ENCODE measurements at regions not wholly inside any gene's neighbourhood (a gene's known extent, or its start where the extent isn't known, plus 50 kb on each side); places are given as distances from the start of the nearest gene placed in this dataset.
"Not testable (repeated sequence)": the region's sequence is repeated elsewhere in the genome, so short reads cannot be mapped to it uniquely, and the experiment has no call there.

DNA sequence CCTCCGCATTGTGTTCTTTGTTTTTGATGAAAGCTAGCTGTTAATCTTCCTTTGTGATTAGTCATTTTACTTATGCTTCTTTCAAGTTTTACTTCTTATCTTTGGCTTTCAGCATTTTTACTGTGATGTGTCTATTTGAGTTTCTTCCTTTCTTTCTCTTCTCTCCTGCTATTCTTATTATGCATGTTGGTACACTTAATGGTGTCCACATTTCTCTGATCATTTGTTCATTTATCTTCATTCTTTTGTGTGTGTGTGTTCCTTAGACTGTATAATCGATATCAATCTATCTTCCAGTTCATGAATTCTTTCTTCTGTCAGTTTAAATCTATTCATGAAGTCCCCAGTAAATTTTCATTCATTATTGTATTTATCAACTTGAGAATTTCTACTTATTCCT is 1650.3 kb downstream of the BRINP3 start:
- TF ChIP-seq, protein P1, sequence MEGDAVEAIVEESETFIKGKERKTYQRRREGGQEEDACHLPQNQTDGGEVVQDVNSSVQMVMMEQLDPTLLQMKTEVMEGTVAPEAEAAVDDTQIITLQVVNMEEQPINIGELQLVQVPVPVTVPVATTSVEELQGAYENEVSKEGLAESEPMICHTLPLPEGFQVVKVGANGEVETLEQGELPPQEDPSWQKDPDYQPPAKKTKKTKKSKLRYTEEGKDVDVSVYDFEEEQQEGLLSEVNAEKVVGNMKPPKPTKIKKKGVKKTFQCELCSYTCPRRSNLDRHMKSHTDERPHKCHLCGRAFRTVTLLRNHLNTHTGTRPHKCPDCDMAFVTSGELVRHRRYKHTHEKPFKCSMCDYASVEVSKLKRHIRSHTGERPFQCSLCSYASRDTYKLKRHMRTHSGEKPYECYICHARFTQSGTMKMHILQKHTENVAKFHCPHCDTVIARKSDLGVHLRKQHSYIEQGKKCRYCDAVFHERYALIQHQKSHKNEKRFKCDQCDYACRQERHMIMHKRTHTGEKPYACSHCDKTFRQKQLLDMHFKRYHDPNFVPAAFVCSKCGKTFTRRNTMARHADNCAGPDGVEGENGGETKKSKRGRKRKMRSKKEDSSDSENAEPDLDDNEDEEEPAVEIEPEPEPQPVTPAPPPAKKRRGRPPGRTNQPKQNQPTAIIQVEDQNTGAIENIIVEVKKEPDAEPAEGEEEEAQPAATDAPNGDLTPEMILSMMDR (conservative IDR thresholded peaks at IDR 0.05) = no peak
- no peaks in the 10 kb centered on the region for H3K27me3 ChIP-seq (ENCODE audit: insufficient read depth, low read depth)
- H3K4me2 ChIP-seq = no peak overlapping the region
- H3K4me3 ChIP-seq = no peak overlapping the region
- H4K20me1 ChIP-seq (ENCODE audit: insufficient read depth) = no peaks in the 10 kb centered on the region
- H3K9me3 ChIP-seq (ENCODE audit: insufficient read depth, low read depth) = no peaks in the 10 kb centered on the region
- ChIA-PET CTCF (no interaction called here), POLR2A (ENCODE audit: unreplicated experiment) (no interaction called here)
- no peak for DNase-seq
- no peaks in the 10 kb centered on the region for H3K4me1 ChIP-seq (replicated peaks; ENCODE audit: insufficient read depth)
- no peaks in the 10 kb centered on the region for H3K79me2 ChIP-seq (ENCODE audit: low read depth)
- no TSS peak for BruUV-seq (replicated peaks)
- no peaks in the 10 kb centered on the region for H3K9me2 ChIP-seq (ENCODE audit: insufficient read depth)
- H2AFZ ChIP-seq = no peak overlapping the region
- no peak overlapping the region for H3K27ac ChIP-seq
- no peaks in the 10 kb centered on the region for H3K36me3 ChIP-seq (ENCODE audit: low read depth)
- intact Hi-C loops (cut with micrococcal nuclease; ENCODE audit: unreplicated experiment) = no loop called here
- no peaks in the 10 kb centered on the region for H3F3A ChIP-seq (ENCODE audit: insufficient read depth, low read depth)

DNA sequence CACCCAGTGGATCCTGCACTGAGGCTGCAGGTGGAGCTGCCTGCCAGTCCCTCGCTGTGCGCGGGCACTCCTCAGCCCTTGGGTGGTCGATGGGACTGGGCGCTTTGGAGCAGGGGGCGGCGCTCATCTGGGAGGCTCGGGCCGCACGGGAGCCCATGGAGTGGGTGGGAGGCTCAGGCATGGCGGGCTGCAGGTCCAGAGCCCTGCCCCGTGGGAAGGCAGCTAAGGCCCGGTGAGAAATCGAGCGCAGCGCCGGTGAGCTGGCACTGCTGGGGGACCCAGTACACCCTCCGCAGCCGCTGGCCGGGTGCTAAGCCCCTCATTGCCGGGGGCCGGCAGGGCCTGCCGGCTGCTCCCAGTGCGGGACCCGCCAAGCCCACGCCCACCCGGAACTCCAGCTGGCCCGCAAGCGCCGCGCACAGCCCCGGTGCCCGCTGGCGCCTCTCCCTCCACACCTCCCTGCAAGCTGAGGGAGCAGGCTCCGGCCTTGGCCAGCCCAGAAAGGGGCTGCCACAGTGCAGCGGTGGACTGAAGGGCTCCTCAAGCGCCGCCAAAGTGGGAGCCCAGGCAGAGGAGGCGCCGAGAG is 1636.5 kb downstream of the BRINP3 start:
- intact Hi-C loops (cut with micrococcal nuclease; ENCODE audit: unreplicated experiment); H2AFZ ChIP-seq; CTCF ChIA-PET; H3K27ac ChIP-seq; H3F3A ChIP-seq (ENCODE audit: insufficient read depth, low read depth); H3K4me1 ChIP-seq (replicated peaks; ENCODE audit: insufficient read depth); DNase-seq; BruUV-seq (replicated peaks); H4K20me1 ChIP-seq (ENCODE audit: insufficient read depth); H3K79me2 ChIP-seq (ENCODE audit: low read depth); POLR2A ChIA-PET (ENCODE audit: unreplicated experiment); H3K4me3 ChIP-seq; H3K27me3 ChIP-seq (ENCODE audit: insufficient read depth, low read depth); H3K36me3 ChIP-seq (ENCODE audit: low read depth); H3K4me2 ChIP-seq; H3K9me3 ChIP-seq (ENCODE audit: insufficient read depth, low read depth); H3K9me2 ChIP-seq (ENCODE audit: insufficient read depth): not testable (repeated sequence)

DNA sequence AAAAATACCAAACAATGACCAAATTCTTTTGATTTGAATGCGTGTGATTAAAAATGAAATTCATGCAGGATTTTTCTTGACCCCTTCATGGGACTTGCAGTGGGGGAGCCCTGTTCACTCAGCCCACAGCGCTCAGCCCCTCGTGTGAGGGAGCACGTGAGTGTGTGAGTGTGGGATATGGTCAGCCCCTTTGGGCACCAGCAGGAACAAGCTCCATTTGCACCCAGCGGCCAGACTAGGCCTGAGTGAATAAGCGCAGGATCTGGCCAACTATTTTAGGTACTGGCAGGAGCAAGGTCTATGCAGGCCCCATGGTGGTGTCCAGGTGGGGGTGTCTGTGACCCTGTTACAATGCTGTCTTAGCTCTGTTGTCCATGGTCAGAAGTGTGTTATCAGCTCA is 1631.2 kb downstream of the BRINP3 start:
- no peaks in the 10 kb centered on the region for H3K9me2 ChIP-seq (ENCODE audit: insufficient read depth)
- BruUV-seq (replicated peaks) = no TSS peak
- no peak for DNase-seq
- no peaks in the 10 kb centered on the region for H3K9me3 ChIP-seq (ENCODE audit: insufficient read depth, low read depth)
- no peaks in the 10 kb centered on the region for H3K36me3 ChIP-seq (ENCODE audit: low read depth)
- H2AFZ ChIP-seq = no peak overlapping the region
- ChIA-PET CTCF (no interaction called here), POLR2A (ENCODE audit: unreplicated experiment) (no interaction called here)
- no peaks in the 10 kb centered on the region for H3K27me3 ChIP-seq (ENCODE audit: insufficient read depth, low read depth)
- no peaks in the 10 kb centered on the region for H4K20me1 ChIP-seq (ENCODE audit: insufficient read depth)
- H3K4me2 ChIP-seq = no peak overlapping the region
- H3K4me1 ChIP-seq (replicated peaks; ENCODE audit: insufficient read depth) = no peaks in the 10 kb centered on the region
- H3K27ac ChIP-seq = no peak overlapping the region
- H3K79me2 ChIP-seq (ENCODE audit: low read depth) = no peaks in the 10 kb centered on the region
- TF ChIP-seq, protein P1 (conservative IDR thresholded peaks at IDR 0.05) = no peak
- no peak for TF ChIP-seq EZH2 (IDR thresholded peaks at IDR 0.05; ENCODE audit: low read depth)
- intact Hi-C loops (cut with micrococcal nuclease; ENCODE audit: unreplicated experiment) = no loop called here
- no peaks in the 10 kb centered on the region for H3F3A ChIP-seq (ENCODE audit: insufficient read depth, low read depth)
- no peak overlapping the region for H3K4me3 ChIP-seq

DNA sequence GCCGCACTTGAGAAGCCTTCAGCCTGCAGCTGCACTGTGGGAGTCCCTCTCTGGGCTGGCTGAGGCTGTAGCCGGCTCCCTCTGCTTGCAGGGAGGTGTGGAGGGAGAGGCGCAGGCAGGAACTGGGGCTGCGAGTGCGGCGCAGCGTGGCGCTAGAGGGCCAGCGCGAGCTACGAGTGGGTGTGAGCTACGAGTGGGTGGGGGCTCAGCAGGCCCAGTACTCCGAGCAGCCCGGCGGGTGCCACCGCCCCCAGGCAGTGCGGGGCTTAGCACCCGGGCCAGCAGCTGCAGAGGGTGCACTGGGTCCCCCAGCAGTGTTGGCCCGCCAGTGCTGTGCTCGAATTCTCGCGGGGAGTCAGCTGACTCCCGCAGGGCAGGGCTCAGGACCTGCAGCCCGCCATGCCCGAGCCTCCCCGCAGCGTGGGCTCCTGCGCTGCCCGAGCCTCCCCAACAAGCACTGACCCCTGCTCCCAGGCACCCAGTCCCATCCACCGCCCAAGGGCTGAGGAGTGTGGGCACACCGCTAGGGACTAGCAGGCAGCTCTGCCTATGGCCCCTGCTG is 1620.1 kb downstream of the BRINP3 start:
- POLR2A ChIA-PET (ENCODE audit: unreplicated experiment) = no interaction called here
- intact Hi-C loops (cut with micrococcal nuclease; ENCODE audit: unreplicated experiment) = no loop called here
- Histone ChIP-seq H3K79me2 (ENCODE audit: low read depth) (no peaks in the 10 kb centered on the region), H3K9me2 (ENCODE audit: insufficient read depth) (no peaks in the 10 kb centered on the region), H3K27ac (no peak overlapping the region), H3K4me3 (no peak overlapping the region), H3K4me2 (no peak overlapping the region), H3K4me1 (replicated peaks; ENCODE audit: insufficient read depth) (no peaks in the 10 kb centered on the region), H3K9me3 (ENCODE audit: insufficient read depth, low read depth) (no peaks in the 10 kb centered on the region), H4K20me1 (ENCODE audit: insufficient read depth) (no peaks in the 10 kb centered on the region), H3K36me3 (ENCODE audit: low read depth) (no peaks in the 10 kb centered on the region), H2AFZ (no peak overlapping the region), H3K27me3 (ENCODE audit: insufficient read depth, low read depth) (no peaks in the 10 kb centered on the region), H3F3A (ENCODE audit: insufficient read depth, low read depth) (no peaks in the 10 kb centered on the region)
- DNase-seq = no peak
- TF ChIP-seq, protein P1 (conservative IDR thresholded peaks at IDR 0.05) = no peak
- no TSS peak for BruUV-seq (replicated peaks)
- CTCF ChIA-PET = no interaction called here

Measured in PC-9 (cell line).